GM20431 (cell line): ENCODE measurements at regions not wholly inside any gene's neighbourhood (a gene's known extent, or its start where the extent isn't known, plus 50 kb on each side); places are given as distances from the start of the nearest gene placed in this dataset.

ENCODE experiments used
- in situ Hi-C: fragments of 300-500 bp; cut with MseI, MboI; formaldehyde crosslinking; loops from one replicate; pipeline ENCODE4 v1.15.0; 2020; ENCODE audit warnings: low sequenced_read_pairs; ENCODE audit not compliant: unreplicated experiment

GRCh38 chr13:76796851-76797250 lies 89.4 kb downstream of the KCTD12 start:
- in situ Hi-C loops: no loop called here

- in situ Hi-C loops: no loop called here
Observed at GRCh38 chr13:76795701-76796695, 90.2 kb downstream of the KCTD12 start.

- in situ Hi-C loops: no loop called here
Observed at GRCh38 chr13:76792731-76793347, 93.4 kb downstream of the KCTD12 start.

GRCh38 chr13:76790980-76791819 lies 95.0 kb downstream of the KCTD12 start:
- in situ Hi-C loops: no loop called here

GRCh38 chr13:76790526-76790925 lies 95.7 kb downstream of the KCTD12 start:
- in situ Hi-C loops: no loop called here

- in situ Hi-C loops: no loop called here
Observed at GRCh38 chr13:76783798-76784197, 102.4 kb downstream of the KCTD12 start.

GRCh38 chr13:76778853-76779252 lies 107.4 kb downstream of the KCTD12 start:
- in situ Hi-C loops: no loop called here

GRCh38 chr13:76777096-76777495 lies 109.1 kb downstream of the KCTD12 start:
- in situ Hi-C loops: no loop called here

GRCh38 chr13:76775088-76775740 lies 111.0 kb downstream of the KCTD12 start:
- in situ Hi-C loops: no loop called here

GRCh38 chr13:76773448-76774094 lies 112.6 kb downstream of the KCTD12 start:
- in situ Hi-C loops: no loop called here

- in situ Hi-C loops: no loop called here
Observed at GRCh38 chr13:76772241-76772640, 114.0 kb downstream of the KCTD12 start.

GRCh38 chr13:76769271-76769791 lies 116.9 kb downstream of the KCTD12 start:
- in situ Hi-C loops: no loop called here

GRCh38 chr13:76768384-76768783 lies 117.8 kb downstream of the KCTD12 start:
- in situ Hi-C loops: no loop called here

- in situ Hi-C loops: no loop called here
Observed at GRCh38 chr13:76764916-76765315, 121.3 kb downstream of the KCTD12 start.

- in situ Hi-C loops: no loop called here
Observed at GRCh38 chr13:76764429-76764828, 121.8 kb downstream of the KCTD12 start.

- in situ Hi-C loops: no loop called here
Observed at GRCh38 chr13:76762721-76763120, 123.5 kb downstream of the KCTD12 start.

GRCh38 chr13:76759877-76760276 lies 126.3 kb downstream of the KCTD12 start:
- in situ Hi-C loops: no loop called here

- in situ Hi-C loops: no loop called here
Observed at GRCh38 chr13:76758738-76759137, 127.5 kb downstream of the KCTD12 start.

- in situ Hi-C loops: no loop called here
Observed at GRCh38 chr13:76758257-76758656, 127.9 kb downstream of the KCTD12 start.
